ENCODE measurements at regions not wholly inside any gene's neighbourhood (a gene's known extent, or its start where the extent isn't known, plus 50 kb on each side); places are given as distances from the start of the nearest gene placed in this dataset.

GRCh38 chr11:70720281-70720680, 322.0 kb downstream of the CTTN start:
- no peak for DNase-seq
- no peaks in the 10 kb centered on the region for H3K36me3 ChIP-seq (replicated peaks)
- TF ChIP-seq CTCF (IDR thresholded peaks at IDR 0.05; ENCODE audit: low read depth, low read length, missing control alignments): no peak
- in situ Hi-C loops (cut with HindIII; ENCODE audit: low pct_ligation_motif_present, low sequenced_read_pairs): no loop called here
- H3K27ac ChIP-seq: no peak overlapping the region
- H3K4me3 ChIP-seq (ENCODE audit: low read depth, low read length): no peak overlapping the region
- no peaks in the 10 kb centered on the region for H3K27me3 ChIP-seq (replicated peaks)

- Histone ChIP-seq H3K36me3 (replicated peaks) (no peaks in the 10 kb centered on the region), H3K27ac (no peak overlapping the region), H3K4me3 (ENCODE audit: low read depth, low read length) (no peak overlapping the region), H3K27me3 (replicated peaks) (no peaks in the 10 kb centered on the region)
- DNase-seq: no peak
- in situ Hi-C loops (cut with HindIII; ENCODE audit: low pct_ligation_motif_present, low sequenced_read_pairs): no loop called here
- no peak for TF ChIP-seq CTCF (IDR thresholded peaks at IDR 0.05; ENCODE audit: low read depth, low read length, missing control alignments)
Measured at GRCh38 chr11:70721006-70721405, 322.7 kb downstream of the CTTN start.

- no peak overlapping the region for H3K27ac ChIP-seq
- TF ChIP-seq CTCF (IDR thresholded peaks at IDR 0.05; ENCODE audit: low read depth, low read length, missing control alignments): no peak
- H3K27me3 ChIP-seq (replicated peaks): no peaks in the 10 kb centered on the region
- H3K36me3 ChIP-seq (replicated peaks): no peaks in the 10 kb centered on the region
- in situ Hi-C loops (cut with HindIII; ENCODE audit: low pct_ligation_motif_present, low sequenced_read_pairs): no loop called here
- H3K4me3 ChIP-seq (ENCODE audit: low read depth, low read length): no peak overlapping the region
- no peak for DNase-seq
Measured at GRCh38 chr11:70725278-70725677, 326.9 kb downstream of the CTTN start.

GRCh38 chr11:70725739-70726138, 327.4 kb downstream of the CTTN start:
- Histone ChIP-seq H3K27ac (no peak overlapping the region), H3K4me3 (ENCODE audit: low read depth, low read length) (no peak overlapping the region), H3K27me3 (replicated peaks) (no peaks in the 10 kb centered on the region), H3K36me3 (replicated peaks) (no peaks in the 10 kb centered on the region)
- no peak for DNase-seq
- no peak for TF ChIP-seq CTCF (IDR thresholded peaks at IDR 0.05; ENCODE audit: low read depth, low read length, missing control alignments)
- in situ Hi-C loops (cut with HindIII; ENCODE audit: low pct_ligation_motif_present, low sequenced_read_pairs): no loop called here

- H3K36me3 ChIP-seq (replicated peaks): no peaks in the 10 kb centered on the region
- no peak for DNase-seq
- no peak overlapping the region for H3K27ac ChIP-seq
- TF ChIP-seq CTCF (IDR thresholded peaks at IDR 0.05; ENCODE audit: low read depth, low read length, missing control alignments): no peak
- H3K4me3 ChIP-seq (ENCODE audit: low read depth, low read length): no peak overlapping the region
- in situ Hi-C loops (cut with HindIII; ENCODE audit: low pct_ligation_motif_present, low sequenced_read_pairs): no loop called here
- no peaks in the 10 kb centered on the region for H3K27me3 ChIP-seq (replicated peaks)
Measured at GRCh38 chr11:70727021-70727420, 328.7 kb downstream of the CTTN start.

- no peak for DNase-seq
- Histone ChIP-seq H3K36me3 (replicated peaks) (no peaks in the 10 kb centered on the region), H3K4me3 (ENCODE audit: low read depth, low read length) (no peak overlapping the region), H3K27me3 (replicated peaks) (no peaks in the 10 kb centered on the region), H3K27ac (no peak overlapping the region)
- in situ Hi-C loops (cut with HindIII; ENCODE audit: low pct_ligation_motif_present, low sequenced_read_pairs): no loop called here
- no peak for TF ChIP-seq CTCF (IDR thresholded peaks at IDR 0.05; ENCODE audit: low read depth, low read length, missing control alignments)
Measured at GRCh38 chr11:70727899-70728620, 329.7 kb downstream of the CTTN start.
